NCI-H187 treated with DMSO at 0.1 percent for 48 hours (cell line): ENCODE measurements at regions not wholly inside any gene's neighbourhood (a gene's known extent, or its start where the extent isn't known, plus 50 kb on each side); places are given as distances from the start of the nearest gene placed in this dataset.
"Not testable (repeated sequence)": the region's sequence is repeated elsewhere in the genome, so short reads cannot be mapped to it uniquely, and the experiment has no call there.

Source experiments
- DNase-seq: peaks from one replicate; lab custom pipeline; 2025; lab: John Stamatoyannopoulos, UW

DNA sequence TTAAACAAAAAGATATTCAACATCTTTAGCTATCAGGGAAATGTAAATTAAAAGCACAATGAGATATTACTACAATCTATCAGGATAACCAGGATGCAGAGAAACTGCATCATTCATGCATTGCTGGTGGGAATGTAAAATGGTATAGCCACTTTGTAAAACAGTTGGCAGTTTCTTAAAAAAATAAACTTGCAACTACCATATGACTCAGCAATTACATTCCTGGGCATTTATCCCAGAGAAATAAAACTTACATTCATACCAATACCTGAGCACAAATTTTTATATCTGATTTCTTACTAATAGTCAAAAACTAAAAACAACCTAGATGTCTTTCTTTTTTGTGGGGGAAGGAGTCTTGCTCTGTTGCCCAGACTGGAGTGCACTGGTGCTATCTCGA is 190.3 kb upstream of the TAB2 start:
- DNase-seq, result no peak

DNA sequence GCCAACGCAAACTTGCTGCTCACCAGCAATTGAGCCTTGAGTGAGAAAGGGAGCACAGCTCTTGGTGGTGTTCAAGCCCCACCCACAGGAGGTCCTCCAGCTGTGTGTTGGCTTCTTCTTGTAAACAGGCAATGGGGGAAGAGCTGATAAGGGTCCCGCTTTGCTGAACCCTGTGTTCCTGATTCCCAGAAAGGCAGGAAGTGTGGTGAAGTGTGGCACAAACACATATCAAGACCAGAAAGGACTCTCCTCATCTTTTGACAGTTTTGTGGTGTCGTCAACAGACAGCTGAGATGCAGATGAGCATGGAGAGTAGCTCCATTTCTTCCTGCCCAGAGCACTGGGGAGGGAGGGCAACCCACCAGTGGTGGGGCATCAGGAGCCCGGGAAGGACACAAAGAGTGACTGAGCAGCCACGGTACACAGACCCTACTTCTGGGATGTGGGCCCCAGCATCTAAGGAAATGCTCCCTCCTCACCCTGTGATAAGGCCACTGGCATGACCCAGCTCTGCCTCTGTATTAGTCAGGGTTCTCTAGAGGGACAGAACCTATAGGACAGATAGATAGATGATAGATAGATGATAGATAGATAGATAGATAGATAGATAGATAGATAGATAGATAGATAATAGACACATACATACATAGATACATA is 188.9 kb upstream of the TAB2 start:
- no peak for DNase-seq

DNA sequence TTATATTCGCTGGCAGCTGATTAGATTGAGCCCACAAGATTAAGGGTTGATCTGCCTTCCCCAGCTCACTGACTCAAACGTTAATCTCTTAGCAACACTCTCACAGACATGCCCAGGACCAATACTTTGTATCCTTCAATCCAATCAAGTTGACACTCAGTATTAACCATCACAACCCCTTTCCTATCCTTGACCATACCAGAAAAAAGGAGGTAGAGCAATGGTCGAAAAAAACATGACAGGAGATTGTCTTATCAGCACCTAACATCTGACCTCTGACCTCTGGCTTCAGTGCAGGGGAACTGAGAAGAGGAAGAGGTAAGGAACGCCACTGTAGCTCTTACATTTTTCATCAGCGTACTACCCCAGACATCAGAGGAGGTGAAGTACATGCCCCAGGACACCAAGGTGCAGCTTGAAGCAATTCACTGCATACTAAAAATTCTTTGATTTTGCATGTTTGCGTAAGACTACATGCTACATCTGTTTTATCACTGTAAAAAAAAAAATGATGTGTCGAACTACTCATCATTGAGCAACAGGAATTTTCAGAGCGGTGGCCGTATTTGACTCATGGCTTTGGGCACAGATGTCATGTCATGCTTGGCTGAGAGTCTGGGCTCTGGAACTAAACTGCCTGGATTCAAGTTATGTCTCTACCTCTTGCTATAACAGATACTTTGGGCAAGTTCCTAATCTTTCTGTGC is 188.0 kb upstream of the TAB2 start:
- no peak for DNase-seq

DNA sequence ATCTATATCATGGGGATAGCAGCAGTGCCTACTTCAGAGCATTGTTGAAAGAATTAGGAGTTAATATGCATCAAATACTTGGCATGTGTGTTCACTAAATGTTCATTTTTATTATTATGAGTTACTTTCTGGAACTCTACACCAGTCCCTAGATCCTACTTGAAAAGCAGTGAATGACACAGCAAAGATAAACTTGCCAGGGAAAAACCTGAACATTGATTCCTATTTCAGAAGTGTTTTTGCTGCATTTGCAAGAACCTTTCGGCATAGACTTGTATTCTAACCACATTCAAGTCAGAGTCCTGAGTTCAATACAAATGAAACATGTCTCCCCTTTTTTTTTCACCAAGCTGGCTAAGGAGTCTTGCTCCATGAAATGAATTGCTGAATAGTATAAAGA is 187.4 kb upstream of the TAB2 start:
- DNase-seq, result no peak

DNA sequence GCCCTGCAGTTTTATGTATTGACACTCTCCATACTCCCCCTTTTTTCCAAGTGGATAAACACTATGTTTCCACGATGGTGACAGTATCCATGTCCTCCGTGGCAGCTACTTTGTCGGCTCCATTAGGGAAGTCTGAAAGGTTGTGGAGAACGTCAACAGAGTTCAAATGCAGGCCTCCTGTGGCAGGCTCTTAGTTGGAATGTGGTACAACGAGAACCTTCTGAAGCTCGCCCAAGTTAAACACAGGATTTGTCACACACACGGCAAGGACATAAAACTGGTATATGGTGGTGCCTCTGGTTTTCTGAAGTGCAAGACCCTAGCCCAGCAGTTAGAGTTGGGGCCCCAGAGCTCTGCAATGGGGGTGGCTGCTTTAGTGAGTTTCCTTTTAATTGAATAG is 187.0 kb upstream of the TAB2 start:
- DNase-seq, result no peak

DNA sequence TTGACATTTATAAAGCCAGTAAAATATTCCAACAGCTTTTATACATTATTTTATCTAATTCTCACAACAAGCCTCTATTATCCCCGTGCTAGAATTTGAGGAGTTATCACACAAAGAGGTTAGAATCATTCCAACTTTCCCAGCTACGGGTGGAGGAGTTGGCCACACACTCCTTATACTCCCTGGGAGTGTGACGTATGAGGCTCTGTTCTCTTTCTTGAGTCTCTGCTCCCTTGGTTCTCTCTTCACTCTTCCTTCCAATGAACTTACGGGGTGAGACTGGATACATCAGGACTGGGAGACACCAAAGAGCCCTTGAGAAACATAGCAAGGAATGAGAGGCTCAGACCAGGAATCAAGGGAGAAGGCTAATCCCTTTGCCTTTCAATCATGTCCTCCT is 185.6 kb upstream of the TAB2 start:
- no peak for DNase-seq

DNA sequence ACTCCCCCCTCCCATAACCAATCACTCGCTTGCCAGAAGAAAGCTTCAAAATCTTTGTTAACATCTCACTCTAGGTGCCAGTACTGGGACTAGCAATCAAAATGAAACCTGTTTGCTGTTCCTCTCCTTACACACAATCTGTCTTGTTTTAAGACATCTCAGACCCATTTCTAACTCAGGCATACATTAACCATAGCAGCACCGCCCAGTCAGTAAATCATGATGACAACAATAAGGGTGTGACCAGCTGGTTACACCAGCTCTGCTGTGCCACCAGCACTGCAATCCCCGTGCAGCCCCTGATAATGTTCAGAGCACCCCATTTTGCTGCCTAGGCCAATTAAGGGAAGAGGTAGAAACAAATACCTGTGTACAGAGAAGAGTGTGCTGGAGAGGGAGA is 185.2 kb upstream of the TAB2 start:
- DNase-seq, result no peak

DNA sequence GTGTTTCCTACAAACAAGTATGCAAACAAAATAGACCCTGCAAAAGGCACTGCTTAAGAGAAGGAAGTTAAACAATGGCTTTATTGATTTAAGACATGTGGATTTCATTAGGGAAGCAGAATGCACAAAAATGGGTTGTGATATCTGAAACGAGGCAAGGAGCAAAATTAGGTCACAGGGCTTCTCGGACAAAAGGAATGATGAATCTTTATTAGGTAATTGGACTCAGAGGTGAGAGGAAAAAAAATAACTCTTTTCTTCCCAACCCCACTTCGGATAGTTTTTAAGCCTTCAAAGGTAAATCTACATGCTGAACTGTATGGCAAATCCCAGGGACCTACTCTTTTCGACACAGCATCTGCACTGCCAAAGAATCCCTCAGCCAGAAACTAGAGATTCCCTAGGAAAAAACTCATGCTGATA is 183.0 kb upstream of the TAB2 start:
- DNase-seq, result no peak

DNA sequence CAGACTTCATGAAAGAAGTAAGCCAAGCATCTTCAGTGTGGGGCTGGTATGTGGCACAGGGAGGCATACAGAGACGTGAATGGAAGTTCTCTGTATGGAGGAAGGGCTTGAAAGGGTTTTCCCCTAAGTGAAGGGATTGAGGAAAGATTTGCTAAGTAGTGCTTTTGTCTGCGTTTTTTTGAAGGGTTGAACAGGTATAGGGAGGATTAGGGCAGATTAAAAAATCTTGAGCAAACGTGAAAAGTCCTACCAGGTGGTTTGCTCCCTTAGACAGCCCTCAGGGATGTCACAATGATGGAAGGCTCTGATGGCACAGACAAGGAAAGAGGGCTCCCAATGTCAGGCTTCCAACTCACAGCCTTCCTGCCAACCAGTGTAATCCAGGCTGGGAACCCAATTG is 181.7 kb upstream of the TAB2 start:
- no peak for DNase-seq

DNA sequence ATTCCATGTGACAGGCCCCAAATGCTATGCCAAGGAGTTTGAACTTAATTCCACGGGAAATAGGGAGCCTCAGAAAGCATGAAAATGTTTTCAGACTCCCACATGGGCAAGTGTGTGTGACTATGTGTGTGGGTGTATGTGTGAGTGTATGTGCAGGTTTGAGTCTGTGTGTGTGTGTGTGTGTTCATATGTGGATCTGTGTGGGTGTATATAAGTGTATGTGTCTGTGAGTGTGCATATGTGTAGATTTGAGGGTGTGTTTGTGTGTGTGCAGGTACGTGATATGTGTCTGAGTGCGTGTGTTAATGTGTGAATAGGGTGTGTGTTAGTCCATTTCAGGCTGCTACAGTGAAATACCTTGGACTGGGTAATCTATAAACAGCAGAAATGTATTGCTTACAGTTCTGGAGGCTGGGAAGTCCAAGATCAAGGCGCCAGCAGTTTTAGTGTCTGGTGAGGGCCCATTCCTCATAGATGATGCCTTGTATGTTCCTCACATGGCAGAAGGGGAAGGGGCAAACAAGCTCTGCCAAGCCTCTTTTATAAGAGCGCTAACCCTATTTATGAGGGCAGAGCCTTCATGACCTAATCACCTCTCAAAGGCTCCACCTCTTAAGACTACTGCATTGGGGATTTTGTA is 181.1 kb upstream of the TAB2 start:
- no peak for DNase-seq

DNA sequence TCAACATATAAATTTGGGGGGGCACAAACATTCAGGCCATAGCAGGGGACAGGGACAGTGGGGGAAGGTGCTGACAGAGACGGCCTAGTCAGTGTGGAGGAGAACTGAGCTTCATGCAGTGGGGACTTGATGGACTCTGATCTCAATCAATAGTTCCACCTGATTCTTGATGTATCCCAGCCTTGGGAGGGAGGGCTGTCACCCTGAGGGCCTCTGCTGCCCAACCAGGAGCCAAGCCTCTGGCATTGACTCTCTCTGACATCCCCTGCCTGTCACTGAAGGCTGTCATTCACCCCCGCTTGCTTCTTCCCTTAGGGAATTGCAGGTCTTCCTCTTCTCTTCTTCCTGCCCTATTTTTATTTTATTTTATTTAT is 180.6 kb upstream of the TAB2 start:
- DNase-seq, result no peak

DNA sequence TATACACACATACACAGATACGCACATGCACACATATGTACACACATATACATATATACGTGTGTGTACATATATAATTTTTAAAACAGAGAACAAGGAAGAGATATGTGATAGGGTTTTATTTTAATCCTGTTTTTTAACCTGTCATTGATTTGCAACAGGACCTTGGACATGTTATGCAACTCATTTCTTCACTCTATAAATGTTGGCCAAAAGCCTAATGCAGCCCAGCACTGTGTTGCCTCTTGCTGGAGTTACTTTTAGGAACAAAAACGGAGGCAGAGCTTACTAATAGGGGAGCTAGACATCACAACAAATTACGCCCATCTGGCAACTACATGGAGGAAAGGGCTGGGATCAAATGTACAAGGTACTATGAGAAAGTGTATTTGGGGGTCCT is 179.9 kb upstream of the TAB2 start:
- no peak for DNase-seq

DNA sequence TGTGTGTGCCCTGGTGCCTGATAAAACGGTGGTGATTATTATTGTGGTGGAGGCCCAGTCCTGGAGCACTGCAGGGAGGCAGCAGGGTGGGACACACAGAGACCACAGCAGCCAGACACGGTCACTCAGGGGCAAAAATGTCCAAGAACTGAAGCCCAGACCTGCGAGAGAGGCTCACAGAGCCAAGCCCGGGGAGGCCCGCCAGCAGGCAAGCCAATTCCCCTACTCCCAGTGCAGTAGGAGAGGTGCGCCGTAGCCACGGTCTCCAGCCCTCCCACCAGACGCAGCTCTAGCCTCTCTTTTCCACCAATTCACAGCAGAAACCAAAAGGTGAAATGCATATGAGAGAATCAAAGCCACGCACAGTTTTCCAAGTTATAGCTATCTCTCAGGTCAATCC is 179.4 kb upstream of the TAB2 start:
- no peak for DNase-seq

DNA sequence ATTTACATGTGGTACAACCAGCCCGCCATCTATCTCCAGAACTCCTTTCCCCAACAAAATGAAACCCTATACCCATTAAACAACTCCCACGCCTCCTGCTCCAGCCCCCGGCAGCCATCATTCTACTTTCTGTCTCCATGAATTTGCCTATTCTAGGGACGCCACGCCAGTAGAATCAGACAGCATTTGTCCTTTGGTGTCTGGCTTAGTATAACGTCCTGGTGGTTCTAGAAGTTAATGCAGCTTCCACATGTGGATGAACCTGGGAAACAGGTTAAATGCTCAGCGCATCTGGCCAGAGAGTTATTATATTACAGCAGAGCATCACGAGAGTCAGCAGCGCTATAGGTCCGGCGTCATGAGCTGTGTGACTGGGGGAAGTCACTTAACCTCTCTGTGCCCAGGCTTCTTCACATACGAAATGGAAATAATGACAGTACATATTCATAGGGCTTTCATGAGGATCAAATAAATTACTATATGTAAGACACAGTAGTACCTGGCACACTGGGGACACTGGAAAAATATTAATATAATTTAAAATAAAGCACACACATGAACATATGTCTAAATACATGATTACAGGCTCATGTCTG is 178.7 kb upstream of the TAB2 start:
- no peak for DNase-seq

DNA sequence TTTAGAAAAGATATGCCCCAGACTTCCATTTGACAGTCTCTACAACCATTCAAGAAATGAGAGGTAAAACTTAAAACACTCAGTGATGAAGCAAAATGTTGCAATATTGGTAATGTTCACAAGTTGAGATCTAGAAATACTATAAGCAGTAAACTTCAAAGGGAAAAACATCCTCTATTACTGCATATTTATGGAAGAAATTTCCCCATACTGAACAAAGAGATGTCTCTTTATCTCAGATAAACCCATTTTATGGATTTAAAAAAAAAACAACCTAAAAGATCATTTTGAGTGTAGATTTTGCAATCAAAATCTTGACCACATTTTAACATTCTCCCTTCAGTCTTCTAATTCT is 177.8 kb upstream of the TAB2 start:
- no peak for DNase-seq

DNA sequence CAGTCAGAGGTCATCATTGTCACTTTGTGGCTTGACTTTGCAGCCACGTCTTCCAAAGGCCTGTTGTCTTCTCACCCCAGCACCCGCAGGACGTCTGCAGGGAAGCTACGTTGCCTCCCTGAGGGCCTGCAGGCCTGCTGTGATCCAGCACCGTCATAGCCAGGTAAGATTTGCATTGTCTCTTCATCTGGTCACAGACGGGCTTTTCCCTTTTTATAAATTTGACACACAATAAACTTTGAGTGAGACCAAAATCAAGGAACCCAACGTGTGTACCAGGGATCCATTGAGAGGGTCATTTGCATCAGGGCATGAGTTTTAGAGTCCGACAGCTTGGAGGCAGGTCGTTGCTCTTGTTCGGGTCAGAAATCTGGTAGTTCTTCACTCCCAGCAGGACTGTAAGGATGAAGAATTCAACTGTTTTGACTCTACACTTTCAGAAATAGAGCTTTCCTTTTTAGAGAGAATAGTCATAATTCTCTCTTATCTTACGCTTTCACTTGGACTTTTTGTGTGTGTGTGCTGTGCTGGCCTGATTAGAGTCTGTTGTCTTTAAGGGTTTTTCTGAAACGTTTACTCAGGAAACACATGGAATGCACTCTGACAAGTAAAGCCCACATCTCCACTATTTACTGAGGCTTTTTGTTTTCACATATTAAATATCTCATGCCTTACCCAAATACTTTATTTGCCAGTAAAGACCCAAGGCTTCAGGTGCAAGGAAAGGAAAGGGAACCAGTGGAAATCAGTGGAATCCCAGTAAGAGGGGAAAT is 177.2 kb upstream of the TAB2 start:
- no peak for DNase-seq

DNA sequence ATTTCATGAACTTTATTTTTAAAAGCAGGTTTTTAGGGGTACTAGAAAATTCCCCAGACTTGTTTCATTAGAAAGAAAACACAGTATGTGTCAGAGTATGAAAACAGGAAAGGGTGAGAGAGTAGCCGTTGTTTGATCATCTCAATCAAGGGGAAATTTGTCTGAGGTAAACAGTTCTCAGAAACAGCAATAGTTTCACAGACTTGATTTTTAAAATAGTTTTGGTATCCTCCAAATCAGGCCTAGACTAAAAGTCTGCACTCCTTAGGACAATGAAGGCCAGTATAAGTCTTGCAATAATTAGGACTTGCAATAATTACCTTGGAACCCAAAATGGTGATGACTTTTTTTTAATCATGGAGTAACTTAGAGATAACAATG is 176.6 kb upstream of the TAB2 start:
- DNase-seq, result no peak

DNA sequence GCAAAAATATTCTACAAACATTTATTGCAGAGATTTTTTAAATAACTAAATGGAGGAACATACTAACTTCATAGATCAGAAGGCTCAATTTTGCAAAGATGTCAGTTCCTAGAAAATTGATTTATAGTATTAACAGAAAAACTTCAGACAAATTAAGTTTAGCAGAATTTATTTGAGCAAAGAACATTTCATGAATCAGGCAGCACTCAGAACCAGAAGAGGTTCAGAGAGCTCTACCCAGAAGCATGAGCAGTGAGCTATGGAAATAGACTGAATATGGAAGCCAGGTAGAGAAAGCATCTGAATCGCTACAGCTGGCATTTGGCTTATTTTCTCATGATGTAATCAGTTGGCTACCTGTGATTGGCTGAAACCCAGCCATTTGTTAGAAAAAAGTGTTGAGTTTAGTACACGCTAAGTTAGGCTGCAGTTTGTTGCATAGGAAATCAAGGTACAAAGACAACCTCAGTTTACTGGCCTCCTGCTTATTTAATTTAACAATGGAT is 174.5 kb upstream of the TAB2 start:
- no peak for DNase-seq

DNA sequence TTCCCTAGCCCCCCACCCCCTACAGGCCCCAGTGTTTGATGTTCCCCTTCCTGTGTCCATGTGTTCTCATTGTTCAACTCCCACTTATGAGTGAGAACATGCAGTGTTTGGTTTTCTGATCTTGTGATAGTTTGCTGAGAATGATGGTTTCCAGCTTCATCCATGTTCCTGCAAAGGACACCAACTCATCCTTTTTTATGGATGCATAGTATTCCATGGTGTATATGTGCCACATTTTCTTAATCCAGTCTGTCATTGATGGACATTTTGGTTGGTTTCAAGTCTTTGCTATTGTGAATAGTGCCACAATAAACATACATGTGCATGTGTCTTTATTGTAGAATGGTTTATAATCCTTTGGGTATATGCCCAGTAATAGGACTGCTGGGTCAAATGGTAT is 171.7 kb upstream of the TAB2 start:
- not testable (repeated sequence) for DNase-seq

DNA sequence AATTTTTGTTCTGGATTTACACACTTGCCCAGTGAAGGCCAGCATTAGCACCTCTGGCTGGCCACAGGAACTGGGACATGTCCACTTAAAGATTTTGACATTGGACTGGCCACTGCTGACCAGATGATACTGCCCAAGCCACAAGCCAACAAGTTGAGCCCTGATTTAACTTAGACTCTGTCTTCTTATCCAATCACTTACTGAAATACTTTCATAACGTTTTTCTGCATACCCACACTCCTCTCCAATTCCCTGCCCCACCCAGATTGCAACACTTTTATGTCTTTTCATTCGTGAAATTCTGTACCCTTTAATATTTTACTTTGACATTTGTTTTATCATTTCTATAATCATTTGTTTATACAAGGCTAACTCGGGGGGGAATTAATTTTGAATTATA is 170.3 kb upstream of the TAB2 start:
- DNase-seq, result no peak

DNA sequence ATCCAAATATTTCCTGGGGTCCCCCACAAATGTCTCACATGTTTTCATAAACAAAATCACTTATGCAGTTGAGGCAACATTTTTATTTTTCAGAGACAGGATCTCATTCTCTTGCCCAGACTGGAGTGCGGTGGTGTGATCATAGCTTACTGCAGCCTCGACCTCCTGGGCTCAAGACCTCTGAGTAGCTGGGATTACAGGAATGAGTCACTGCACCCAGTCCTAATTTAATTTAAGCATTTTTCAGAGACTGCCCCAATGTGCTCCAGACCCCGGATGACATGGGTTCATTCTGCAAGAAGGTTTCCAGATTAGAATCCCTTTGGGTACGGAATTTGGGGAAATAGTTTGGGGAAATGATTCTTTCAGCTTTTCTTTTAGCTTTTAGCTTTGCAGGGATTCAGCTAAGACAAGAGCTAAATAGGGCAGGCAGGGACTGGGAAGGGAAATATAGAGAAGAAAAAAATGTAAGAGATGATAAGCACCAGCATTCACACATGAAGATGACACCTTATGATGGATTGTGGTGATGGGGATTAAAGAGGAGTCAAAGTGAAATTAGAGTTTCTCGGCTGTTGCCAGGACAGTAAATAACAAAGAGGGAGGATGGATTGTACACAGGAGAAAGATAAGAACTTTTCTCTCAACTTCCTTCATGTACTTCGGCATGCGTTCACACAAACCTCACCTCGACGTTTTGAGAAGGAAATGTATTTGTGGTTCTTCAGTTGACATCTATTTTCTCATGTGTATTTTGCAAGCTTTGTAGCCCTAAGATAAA is 169.4 kb upstream of the TAB2 start:
- DNase-seq, result no peak

DNA sequence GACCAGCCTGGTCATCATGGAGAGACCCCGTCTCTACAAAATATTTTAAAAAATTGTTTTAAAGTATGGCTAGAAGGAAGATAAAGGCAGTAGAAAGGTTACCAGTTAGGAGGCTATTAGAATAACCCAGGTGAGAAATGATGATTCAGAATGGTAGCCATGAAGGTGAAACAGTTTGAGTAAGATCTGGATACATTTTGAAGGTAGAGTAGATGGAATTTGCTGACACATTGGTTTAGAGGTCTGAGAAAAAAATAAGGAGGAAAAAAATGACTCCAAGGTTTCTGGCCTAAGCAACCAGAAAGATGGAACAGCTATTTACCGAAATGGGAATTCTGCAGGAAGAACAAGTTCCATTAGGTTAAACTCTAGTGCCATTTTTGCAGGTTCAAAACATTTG is 167.9 kb upstream of the TAB2 start:
- no peak for DNase-seq
